Stimulated activated CD4-positive, alpha-beta T cell treated with anti-CD3 and anti-CD28 coated beads, TNF-alpha, amount 100 ng/mL, for 48 hours (primary cell): ENCODE measurements at regions not wholly inside any gene's neighbourhood (a gene's known extent, or its start where the extent isn't known, plus 50 kb on each side); places are given as distances from the start of the nearest gene placed in this dataset.
"Not testable (repeated sequence)": the region's sequence is repeated elsewhere in the genome, so short reads cannot be mapped to it uniquely, and the experiment has no call there.

Experiments used
- DNase-seq, 3 donors: peaks; one replicate each; pipeline ENCODE4 v3.0.0-alpha.2; 2020; ENCODE audit warnings: low read depth in 3 of 3

- DNase-seq, result no peak
Observed at GRCh38 chr7:113247198-113247597, 128.8 kb upstream of the SMIM30 start.

DNA sequence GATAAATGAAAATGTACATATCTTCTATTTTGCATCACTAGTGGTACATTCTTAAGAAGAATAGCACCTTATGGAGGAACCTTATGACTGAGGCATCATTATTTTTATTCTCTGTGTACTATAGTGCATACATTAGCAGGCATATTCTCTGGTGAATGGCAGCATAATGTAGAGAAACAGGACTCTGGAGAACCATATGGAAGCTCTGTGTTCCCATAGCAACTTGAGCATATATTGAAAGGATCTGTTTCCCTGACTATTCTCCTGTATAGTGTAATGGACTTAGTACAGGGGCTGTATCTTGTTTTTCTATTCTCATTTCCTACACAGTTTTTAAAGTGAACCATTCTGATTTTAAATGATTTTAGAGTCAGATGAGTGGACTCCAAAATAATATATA is 128.4 kb upstream of the SMIM30 start:
- no peak for DNase-seq

DNA sequence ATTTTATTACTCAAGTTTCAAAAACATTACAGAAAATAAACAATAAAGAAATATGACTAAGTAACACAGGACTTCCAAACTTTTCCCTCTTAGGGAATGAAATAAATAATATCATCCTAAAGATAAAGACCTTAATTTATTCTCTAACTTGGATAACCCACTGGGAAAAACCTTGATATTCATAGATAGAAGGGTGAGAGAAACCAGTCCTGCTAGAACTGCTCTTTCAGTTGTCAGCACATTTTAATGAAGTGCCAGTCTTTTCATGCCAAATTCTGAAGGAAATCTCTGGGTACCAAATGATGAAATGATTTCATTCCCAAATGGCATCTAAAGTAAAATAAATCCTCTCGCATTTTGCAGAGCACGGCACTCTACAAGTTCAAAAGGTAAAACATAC is 114.5 kb upstream of the SMIM30 start:
- DNase-seq, result no peak

- no peak for DNase-seq
Observed at GRCh38 chr7:113230691-113231090, 112.3 kb upstream of the SMIM30 start.

DNA sequence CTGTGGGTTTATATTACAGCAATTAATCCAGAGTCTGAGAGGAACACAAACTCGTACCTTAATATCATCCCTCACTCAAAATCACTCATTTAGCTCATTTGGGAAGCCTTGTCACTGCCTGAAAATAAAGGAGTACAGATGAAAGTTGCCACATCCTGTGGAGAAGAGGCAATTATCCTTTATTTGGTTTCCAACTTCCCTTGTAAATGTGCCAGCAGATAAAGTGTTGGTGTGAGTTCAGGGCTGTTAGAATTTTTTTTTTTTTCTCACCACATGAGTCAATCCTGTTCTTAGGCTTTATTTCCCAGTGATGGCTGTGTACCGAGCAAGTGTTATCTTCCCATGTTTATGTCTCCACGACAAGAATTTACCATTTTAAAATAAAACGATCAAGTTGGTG is 99.0 kb upstream of the SMIM30 start:
- no peak for DNase-seq

GRCh38 chr7:113216038-113216437 is 97.7 kb upstream of the SMIM30 start:
- no peak for DNase-seq

GRCh38 chr7:113209449-113210203 is 91.3 kb upstream of the SMIM30 start:
- no peak for DNase-seq

DNA sequence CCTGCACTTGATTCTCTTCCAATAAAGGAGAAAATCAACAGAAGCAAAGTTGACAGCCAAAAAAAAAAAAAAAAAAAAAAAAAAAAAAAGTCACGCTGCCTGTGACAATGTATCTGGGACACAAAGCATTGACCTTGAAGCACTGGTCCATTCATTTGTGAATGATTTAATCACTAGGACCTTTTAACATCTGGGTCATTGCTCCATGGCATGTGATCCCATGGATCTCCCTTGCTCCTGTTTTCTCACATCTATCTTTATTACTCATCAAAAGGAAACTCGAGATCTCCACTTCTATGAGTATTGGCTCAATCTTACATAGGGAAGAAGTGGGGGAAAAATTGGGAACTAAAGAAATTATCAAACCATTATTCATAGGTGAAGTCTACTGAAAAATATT is 89.6 kb upstream of the SMIM30 start:
- no peak for DNase-seq

DNA sequence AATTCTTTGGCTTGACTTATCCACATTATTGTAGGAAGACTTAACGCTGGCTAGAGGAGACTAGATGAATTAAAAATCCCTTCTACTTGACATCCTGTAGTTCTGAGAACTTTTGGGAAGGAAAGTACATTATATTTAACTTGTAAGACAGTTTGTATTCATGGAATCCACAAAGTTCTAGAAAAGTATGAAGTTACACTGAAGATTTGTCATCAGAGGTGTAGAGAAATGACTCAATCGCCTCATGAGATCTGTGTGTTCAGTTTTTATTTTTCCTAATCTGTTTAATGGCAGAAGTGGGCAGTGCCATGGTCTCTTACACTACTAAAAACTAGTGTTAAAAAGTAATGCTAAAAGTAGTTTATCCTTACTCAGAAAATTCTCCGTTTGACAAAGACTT is 89.1 kb upstream of the SMIM30 start:
- no peak for DNase-seq

DNA sequence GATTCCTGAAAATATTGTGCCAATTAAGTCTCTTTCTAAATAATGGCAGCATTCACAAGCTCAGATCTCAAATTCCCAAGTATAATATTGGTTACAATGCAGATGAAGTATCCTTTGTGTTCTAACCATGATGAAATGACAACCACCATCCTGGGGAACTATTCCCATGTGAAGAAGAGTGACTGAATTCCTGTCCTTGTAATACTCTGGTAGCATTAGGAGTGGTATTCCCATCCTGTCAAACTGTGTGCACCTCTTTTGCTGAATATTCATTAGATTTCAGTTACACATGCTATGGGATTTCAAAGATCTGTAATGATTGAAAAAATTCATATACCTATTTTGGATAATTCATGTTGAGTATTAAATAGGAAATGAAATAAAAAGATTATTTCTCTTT is 86.1 kb upstream of the SMIM30 start:
- no peak for DNase-seq

- DNase-seq, result no peak
Observed at GRCh38 chr7:113202284-113202683, 83.9 kb upstream of the SMIM30 start.

- DNase-seq, result no peak
Observed at GRCh38 chr7:113200281-113200680, 81.9 kb upstream of the SMIM30 start.

- no peak for DNase-seq
Observed at GRCh38 chr7:113199841-113200240, 81.5 kb upstream of the SMIM30 start.

DNA sequence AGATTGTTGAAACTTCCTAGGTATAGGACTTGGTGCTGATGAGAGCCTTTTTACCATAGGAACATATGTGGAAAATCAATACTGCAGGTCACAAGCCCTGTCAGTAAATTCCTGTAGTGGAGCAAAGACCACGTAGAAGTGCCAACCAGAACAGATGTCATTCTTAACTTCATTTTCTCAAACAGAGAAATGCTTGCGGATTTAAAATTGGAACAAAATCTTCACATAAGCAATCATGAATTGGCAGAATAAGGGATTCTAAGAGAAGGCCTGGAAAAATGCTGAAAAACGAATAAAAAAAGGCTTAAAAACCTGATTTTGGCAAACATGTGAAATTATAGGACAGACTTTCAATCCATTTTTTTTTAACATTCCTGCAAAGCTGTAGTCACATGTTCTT is 80.8 kb upstream of the SMIM30 start:
- DNase-seq, result no peak

- no peak for DNase-seq
Observed at GRCh38 chr7:113198226-113198625, 79.9 kb upstream of the SMIM30 start.

DNA sequence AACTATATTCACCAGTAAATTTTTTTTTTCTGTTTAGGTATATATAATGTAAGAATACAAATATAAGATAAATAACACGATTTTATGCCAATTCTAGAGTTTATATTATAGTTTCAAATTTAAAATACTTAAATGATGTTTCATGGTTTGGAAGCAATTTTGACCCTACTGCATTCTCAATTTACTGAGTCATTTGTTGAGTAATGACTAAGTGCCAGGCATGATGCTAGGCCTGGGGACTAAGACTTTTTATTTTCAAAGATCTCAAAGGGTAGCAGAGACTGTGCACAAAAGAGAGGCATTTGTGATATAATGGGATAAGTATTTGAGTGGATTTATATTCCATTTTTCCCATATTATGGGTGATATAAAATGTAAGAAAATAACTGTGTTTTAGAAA is 78.9 kb upstream of the SMIM30 start:
- no peak for DNase-seq

- no peak for DNase-seq
Observed at GRCh38 chr7:113188396-113188795, 70.0 kb upstream of the SMIM30 start.

DNA sequence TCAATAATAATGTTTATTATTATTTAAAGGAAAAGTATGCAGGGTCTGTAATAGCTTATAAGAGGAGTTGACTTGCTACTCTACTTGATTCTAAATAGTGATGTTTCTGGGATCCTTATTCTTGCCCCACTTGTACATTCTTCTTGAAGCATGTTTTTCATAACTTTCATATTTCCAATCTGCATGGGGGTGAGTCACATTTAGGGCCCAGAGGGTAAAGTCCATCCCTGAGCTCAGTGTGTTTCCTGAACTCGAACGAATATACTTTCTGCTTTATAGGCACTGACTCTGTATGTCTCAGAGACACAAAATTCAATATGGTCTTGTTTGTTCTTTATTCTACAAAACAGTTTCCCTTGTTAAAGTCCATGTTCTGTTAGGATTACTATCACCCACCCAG is 61.0 kb upstream of the SMIM30 start:
- no peak for DNase-seq

DNA sequence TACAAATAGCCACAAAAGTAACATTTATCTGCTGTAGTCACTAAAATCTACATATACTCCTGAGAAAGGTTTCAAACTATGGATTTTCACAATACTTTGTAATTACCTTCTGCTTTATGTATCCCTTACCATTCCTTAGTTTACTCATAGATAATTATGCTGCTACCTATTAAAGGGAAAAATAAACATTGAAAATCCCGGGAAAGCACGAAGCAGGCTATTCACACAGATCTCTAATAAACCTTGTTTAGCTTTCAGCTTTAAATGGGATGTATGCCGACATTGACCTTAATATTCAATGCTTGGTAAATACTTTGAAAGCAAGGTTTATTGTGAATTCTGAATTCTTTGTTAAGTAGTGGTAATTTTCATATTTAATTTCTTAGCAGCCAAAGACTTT is 58.5 kb upstream of the SMIM30 start:
- DNase-seq, result no peak

- DNase-seq, result not testable (repeated sequence)
Observed at GRCh38 chr7:113176180-113176579, 57.8 kb upstream of the SMIM30 start.

GRCh38 chr7:113175525-113176104 is 57.3 kb upstream of the SMIM30 start:
- no peak for DNase-seq

DNA sequence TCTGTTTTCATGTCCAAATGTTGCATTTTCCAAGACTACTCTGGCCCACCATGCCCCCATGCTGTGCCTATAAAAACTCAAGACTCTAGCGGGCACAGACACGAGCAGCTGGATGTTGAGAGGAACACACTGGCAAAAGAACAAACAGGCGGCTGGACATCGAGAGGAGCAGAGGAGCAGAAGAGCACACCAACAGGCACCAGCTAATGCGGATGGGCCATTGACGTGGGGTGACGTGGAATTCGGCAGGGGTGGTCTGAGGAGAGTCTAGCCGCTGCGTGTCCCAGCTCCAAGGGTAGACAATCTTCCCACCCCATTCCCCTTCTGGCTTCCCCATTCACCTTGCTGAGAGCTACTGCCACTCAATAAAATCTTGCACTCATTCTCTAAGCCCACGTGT is 54.4 kb upstream of the SMIM30 start:
- DNase-seq, result no peak

DNA sequence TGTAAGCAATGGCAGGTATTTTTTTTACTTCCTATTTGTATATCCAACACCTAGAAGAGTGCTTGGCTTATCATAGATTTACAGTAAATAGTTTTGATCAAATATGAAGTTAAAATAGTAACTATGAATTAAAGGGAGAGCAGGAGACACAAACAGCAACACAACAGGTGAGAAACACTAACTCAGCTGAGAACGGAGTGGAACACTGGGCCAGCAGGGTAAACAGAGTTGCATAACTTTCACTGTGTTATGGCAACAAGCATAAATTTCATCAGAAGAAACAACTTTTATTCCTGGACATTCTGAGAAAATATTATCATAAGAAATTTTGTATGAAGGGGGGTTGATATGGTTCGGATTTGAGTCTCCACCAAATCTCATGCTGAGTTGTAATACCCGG is 52.2 kb upstream of the SMIM30 start:
- no peak for DNase-seq
